T1000 (cell line): ENCODE measurements at regions not wholly inside any gene's neighbourhood (a gene's known extent, or its start where the extent isn't known, plus 50 kb on each side); places are given as distances from the start of the nearest gene placed in this dataset.

Experiments
- DNase-seq: peaks from one replicate; lab custom pipeline; 2025; ENCODE audit warnings: mixed read lengths; lab: John Stamatoyannopoulos, UW

DNA sequence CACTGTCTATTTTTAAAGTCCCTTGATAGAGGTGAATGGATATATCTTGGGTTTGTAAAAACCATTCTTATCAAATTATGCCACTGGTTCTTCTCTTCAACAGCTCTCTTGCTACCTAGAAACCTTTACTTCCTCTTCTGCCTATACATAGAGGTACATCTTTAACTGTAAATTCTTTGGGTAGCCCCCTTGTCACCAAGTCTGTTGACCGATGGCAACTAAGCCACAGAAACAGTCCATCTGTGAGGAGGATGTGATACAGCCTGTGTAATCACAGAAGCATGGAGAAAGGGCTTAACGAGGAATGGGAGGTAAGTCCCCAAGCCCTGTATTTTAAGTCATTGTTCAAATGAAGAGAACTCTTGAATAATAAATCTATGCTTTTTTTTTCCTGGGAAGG, 246.5 kb upstream of the MDFIC2 start:
- no peak for DNase-seq

DNA sequence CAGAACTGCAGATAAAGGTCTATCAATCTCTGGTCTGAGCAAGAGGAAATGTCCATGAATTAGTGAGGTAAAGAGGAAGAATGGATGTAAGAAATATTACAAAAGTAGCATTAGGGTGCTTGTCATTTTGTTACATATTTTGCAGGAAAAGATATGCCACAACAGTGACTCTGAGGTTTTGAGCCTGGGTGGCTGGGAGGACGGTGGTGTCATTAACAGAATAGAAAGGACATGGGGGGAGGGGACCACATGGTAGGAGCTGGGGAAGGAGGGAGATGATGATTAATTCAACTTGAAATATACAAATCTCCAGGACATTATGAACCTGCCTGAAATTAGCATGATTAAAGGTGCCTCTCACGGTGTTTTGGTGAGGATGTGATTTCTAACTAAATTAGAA, 245.5 kb upstream of the MDFIC2 start:
- DNase-seq: no peak

DNA sequence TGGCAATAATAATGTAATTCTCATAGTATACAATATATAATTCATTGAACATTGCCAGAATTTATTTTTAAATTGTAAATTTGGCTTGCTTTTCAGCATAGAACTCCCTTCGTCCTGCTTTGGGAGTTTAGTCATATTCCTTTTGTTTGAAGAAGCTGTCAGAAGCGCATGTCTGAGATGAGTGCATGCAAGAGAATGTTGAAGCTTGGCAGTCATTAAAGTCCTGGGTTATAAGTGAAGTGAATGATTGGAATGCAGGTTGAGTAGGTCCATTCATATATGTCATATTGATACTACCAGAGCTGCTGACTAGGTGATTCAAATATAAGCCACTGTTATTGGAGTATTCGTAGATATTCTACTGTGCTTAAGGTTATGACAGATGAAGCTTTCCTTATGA, 243.6 kb upstream of the MDFIC2 start:
- no peak for DNase-seq

DNA sequence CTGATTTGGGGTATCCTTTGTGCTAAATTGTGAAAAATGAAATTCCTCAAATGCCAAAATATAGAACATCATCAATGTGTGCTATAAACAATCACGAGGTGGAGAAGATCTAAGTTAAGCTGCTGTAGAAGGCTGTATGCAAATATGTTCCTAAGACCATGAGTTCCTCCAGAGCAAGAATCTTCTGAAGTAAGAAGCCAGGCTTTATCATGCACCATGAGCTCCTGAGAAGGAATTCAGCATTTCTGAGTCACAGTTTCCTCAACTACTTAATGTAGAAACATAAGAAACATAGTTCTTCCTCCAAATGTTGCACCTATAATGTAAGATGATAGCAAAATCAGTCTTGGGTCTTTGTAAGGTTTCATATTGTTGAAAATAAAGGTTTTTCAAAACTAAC, 241.7 kb upstream of the MDFIC2 start:
- no peak for DNase-seq

DNA sequence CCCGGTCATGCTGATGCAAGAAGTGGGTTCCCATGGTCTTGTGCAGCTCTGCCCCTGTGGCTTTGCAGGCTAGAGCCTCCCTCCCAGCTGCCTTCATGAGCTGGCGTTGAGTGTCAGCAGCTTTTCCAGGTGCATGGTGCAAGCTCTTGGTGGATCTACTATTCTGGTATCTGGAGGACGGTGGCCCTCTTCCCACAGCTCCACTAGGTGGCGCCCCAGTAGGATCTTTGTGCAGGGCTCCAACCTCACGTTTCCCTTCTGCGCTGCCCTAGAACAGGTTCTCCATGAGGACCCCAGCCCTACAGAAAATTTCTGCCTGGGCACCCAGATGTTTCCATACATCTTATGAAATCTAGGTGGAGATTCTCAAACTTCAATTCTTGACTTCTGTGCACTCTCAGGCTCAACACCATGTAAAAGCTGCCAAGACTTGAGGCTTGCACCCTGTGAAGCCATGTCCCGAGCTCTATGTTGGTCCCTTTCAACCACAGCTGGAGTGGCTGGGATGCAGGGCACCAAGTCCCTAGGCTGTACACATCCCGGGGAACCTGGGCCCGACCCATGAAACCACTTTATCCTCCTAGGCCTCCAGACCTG, 238.4 kb upstream of the MDFIC2 start:
- peak; percentile 33 for DNase-seq

DNA sequence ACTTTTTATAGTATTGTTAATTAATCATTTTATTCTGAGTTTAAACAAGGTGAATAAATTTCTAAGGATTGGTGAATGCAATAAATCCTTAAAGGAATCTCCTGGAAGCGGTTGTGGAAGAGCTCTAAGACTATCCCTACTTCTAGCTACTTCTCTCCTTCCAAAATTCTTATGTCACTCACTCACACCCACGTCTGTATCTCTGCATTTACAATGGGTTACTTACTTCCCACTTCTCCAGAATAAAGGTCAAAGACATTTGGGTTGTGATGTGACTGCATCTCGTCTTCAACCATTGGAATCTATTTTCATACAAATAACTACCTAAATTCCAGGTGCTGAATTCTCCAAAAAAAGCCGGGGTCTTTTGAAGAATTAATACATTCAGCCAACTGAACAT, 234.2 kb upstream of the MDFIC2 start:
- DNase-seq: no peak

DNA sequence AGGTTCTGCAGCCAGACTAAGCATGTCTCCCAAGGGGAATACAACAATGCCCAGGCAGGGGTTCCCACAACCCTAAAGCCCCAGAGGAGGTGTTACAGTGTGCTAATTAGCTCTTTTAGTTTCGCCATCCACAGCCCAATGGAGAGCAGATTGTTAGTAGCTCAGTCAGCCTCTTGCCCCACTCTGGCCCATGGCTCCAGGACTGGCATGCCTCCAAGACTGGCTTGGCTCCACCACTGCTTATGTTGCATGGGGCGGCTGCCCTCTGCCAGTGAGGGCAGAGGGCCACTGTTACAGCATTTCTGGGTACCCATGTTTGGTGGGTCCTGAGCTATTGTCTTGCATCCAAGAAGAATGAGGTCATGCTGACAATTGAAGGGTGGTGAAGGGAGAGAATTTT, 231.1 kb upstream of the MDFIC2 start:
- DNase-seq: no peak

DNA sequence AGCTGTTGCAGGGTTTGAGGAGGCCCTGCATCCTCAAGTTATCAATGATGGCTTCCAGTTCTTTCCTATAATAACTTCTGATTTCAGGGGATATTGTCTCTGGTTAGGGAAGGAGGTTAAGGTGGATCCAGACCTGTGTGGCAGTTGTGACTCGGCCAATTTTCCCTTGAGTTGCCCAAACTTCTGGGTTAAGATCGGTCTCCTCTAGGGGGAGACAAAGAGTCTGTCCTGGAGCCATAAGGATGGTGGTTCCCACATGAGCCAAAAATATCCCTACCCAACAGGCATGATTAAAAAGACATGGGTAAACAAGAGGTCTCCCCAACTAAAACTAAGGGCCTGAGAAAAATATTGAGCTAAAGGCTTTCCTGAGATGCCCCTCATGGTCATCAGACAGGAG, 227.5 kb upstream of the MDFIC2 start:
- DNase-seq: no peak

DNA sequence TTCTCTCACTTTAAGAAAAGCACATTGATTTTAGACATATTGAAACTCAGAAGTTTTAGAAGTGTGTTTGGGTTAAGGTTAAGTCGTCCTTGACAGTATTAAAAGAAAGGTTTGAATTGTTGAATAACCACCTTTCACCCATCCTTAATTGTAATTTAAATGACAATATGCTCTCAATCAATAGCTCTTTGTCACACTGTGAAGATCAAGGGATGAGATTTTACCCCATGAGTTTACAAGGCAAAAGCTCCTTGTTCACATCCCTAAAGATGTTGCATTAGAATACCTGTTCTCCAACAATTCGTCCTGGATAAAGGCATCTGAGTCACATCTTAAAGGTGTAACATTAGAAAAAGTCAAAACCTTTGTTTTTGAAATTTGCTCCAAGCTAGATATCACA, 220.4 kb upstream of the MDFIC2 start:
- DNase-seq: no peak

DNA sequence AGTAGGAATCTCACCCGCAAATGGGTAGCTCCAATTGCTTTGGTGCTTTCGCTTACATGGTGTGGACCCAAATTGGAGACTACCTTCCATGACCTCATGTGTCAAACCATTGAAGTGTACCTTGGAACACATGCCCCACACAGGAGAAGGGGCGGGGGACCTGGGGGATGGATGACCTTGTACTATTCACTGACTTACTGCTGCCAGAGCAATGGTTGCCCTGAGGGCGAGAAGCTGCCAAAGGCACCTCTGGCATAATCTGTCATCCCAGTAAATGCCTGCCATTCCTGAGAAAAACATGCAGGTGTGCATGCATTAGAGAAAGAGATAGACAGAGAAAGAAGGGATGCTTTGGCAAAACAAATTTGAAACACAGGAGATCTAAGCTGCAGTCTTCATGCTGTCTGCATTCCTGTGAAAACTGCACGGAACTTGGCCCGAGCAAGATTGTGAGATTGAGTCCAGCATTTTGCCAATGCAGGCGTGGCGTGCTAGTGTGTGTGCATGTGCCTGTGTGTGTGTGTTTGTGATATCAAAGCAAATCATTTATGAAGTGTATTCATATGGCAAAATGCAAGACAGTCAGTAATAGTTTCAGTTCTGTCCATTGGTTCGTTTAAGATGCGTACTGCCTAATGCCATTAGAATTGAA, 219.5 kb upstream of the MDFIC2 start:
- no peak for DNase-seq

DNA sequence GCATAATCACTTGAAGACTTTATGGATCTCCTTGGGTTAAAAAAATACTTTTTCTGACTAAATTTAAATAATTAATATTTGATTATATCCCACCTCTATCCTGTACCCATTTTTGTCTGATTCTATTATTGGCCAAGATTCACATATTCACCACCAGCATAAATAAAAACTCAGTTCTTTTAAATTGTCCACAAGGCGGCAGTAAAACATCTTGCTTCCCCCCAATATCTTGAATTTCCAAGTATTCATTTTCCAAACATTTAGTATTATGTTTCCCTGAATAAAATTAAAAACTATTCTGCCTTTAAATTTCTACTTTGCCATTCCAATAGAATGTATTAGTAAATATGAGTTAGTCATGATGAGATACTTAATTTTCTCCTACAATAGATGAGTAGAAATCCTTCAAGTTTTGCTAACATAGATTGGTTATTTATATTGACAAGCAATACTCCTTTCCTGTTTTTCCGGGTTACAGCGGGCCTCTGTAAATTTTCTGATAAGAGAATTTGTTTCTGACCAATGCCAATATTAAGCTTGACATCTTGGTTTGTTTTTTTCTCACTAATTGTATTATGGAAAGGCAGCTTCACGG, 218.7 kb upstream of the MDFIC2 start:
- DNase-seq: no peak

DNA sequence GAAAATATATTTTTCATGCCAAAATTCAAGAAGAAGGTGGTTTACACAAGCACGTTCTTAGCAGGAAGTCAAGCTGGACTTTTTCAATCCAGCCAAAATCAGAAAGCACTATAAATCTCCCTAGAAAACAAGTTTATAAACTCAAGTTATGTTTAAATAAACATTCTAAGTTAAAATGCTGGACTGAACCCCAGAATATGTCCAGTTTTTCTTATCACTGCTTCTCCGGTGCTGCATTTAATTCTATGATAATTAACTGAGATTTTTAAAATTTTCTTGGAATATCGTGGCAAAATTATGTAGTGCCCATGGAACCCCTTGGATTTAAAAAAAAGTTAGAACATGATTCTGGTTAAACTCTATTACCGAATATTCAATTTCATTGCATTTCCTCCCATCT, 218.2 kb upstream of the MDFIC2 start:
- no peak for DNase-seq

DNA sequence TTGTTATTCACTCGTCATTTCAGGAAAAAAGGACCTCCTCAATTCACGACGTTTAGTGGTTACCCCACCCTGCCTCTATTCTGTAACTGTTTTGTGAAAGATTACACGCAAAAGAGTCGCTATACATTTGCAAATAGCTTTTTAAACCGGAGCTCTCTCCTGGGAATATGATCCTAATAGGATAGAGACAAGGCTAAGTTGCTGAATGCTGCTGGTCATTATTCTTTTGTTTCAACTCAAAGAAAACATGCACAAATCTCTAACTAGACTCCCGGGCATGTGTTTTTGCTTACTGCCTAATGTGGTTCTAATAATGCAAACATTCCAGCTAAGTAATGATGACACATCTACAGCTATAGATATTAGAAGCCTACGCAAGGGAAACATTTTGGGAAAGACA, 214.6 kb upstream of the MDFIC2 start:
- DNase-seq: no peak

DNA sequence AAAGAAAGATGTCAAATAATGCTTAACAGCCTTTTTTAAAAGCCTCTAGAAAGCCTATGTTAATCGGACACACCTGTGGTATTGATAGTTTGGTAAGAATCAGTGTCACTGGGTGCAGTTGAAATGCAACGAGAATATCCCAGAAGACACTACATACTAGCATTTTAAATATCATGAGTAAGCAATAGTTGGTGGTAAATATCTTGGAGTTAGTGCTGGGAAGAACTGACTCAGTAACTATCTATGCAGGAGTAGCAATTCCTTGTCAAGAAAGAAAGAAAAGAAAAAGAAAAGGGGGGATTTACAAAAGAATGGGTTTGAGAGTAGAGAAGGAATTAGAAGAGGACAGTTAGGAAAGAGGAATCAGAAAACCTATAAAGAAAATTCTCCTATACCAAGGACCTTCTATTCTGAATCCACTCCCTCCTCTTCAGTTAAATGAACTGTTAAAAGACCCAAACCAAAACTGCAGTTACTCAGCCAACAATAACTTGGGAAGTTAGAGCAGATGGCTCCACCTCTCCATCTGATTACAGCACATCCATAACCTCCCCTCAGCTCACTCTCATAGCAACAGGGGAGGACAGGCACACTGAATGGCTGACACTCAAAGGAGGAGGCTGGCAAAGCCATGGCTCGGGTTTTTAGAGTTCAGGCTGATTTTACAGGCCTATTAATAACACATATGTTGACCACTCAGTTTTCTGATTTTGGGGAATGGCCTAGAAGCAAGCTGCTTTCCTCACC, 207.6 kb upstream of the MDFIC2 start:
- no peak for DNase-seq

DNA sequence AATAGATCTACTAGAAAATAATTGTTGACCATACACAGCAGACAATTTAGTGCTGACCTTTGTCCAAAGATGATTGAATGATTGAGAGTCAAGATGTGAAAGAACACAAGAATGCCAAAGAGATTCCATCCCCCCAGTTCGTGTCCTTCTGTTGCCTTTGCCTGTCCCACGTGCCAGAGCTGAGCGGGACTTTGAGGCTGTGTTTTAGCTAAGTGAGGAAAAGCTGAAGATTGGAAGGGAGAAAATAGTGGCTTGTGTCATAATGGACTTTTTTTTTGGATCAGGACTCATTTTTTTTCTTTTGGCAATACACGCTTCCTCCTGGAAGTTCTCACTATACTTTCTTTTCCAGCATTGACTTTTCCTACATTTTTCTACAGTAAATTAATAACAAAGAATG, 206.6 kb upstream of the MDFIC2 start:
- no peak for DNase-seq

DNA sequence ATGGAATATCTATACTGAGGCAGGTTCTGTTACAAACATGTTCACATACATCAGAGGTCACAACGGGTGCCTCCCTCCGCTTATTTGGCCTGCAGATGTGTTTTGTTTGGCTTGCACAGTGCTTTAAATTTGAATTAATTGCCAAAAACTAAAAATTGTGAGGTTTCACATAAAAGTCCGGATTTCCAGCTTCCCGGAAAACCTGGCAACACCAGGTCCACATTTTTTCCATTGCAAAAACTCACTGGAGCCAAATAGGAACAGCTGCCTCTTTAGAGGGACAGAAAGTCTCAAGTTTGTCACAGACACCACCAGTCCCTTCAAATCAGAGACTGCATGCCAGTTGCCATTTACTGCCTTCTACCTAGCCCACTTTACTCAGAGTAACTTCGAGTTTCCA, 205.9 kb upstream of the MDFIC2 start:
- no peak for DNase-seq

DNA sequence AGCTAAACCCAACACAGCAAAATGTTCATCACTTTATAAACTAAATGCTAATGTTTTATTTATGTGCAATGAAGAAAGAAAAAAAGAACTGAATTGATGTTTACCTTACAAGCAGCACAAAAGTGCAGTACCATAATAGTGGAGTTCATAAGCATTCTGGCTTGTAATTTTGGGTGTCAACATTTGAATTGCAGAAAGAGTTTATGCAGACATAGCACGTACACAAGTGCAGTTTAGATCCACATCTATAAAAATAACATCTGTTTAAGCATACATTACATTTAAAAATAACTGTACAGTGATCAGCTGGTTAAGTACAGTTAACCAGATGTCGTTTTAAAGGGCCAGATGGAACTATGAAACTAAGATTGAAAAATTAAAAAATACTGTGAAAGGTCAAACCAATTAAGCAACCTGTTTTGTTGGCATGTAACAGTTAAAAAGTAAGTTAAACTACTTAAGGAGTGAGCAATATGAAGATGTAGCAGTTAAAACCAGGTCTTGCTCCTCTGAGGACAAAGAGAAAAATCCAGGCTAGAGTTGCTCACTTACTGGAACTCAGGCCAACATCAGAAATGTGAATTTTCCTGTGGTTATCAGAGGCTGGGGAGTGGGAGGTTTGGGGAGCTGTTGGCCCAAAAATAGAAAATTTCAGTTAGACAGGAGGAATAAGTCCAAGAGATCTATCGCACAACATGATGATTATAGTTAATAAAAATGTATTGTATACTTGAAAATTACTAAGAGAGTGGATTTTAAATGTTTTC, 204.9 kb upstream of the MDFIC2 start:
- no peak for DNase-seq

DNA sequence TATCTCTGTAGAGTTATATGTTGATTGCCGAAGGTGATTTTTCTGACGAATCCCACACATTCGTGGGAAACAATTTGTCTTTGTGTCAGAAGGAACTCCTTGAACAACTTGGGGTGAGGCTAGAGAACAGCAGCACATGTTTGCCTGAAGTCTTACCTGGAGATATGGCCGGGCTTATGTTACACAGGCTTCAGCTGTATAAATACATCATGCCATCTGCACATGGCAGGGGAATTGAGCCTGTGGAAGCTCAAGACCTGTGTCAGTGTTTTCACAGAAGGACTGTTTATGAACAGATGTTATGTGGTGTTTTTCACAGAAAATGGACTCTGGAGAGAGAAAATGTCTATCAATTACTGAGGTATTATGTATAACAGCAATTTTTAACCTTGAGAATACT, 203.6 kb upstream of the MDFIC2 start:
- DNase-seq: no peak

DNA sequence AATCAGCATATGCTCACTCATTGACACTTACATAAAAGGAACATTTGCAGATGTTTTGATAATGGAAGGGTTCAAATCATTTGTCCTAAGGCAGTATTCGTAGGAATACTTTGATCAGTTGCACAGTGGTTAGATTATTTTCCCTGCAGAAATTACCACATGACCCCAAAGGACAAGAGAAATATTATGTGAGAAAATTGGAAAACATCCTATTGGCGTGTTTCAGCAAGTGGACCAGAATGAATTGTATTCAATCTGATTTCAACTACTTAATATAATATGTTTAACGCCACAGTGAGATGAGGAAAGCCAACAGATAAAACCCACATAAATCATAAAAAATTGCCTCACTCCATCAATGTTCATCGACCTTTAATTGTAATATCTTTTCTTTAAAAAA, 195.0 kb upstream of the MDFIC2 start:
- DNase-seq: no peak

DNA sequence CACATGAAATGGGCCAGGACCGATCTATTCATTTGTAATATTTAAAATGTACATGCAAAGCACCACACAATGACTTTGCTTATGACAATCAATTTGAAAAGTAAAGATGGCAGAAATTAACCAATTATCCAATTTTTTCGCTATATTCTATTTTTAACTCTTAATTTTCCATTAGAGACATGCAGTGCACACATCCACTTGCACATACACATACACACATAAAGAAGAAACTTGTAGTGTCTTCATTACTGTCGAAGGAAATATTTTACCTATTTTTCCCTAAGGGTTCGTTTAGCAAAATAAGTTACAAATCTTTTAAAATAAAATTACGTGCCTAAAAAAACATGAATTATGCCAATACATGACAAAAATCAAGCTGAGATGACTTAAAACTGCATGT, 194.3 kb upstream of the MDFIC2 start:
- DNase-seq: no peak

DNA sequence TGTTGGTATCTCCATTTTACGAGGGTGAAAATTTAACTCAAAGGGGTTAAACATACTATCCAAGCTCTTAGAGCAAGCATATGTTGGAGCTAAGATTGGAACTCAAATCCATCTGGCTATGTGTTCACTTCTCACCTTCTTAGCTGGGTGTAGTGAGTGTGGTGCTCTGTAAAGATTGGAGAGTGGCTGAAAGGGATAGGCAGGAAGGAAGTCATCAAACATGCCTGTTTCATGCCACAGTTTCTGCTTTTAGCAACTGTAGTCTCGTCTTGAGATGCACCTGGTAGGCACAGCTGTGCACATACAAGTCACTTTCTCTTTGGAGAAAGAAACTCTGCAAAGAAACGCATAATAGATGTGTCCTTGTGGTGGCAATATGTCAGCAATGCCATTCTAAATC, 189.1 kb upstream of the MDFIC2 start:
- DNase-seq: no peak

DNA sequence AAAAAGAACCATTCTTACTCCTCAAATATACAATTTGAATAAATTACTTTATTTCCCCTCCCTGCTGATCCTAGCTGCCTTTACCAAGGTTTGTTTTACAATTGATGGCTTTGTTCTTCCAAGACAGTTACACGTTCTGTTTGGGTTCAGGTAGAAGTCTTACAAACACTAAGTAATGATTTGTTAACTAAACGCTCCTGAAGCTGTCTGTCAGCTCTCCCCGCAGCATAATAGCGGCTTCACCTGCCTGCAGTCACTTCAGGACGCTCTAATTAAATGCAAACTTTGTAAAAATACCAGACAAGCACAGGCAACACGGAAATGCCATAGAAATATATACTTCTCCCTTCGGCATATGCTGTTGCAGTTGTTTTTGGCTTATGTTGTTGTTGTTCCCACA, 176.4 kb upstream of the MDFIC2 start:
- no peak for DNase-seq

DNA sequence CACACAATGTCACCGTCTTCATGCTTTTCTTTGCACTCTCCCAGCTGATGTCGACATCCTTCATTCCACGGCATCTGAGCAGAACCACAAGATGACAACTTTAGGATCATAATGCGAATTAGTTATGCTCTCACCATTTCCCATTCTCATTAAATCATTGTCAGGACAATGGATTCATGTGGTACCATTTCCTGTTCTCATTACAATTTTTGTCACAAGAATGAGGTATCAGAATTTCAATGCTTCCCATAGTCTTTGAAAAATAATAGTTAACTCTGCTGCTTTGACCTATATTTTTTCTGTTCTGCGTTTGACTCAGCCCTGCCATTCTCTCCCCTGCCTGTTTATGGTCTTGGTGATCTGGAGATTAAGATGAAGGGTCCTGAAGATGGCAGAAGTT, 175.7 kb upstream of the MDFIC2 start:
- DNase-seq: no peak
